GM12874 (cell line): ENCODE measurements at regions not wholly inside any gene's neighbourhood (a gene's known extent, or its start where the extent isn't known, plus 50 kb on each side); places are given as distances from the start of the nearest gene placed in this dataset.

Experiments used
- CTCF ChIP-seq: IDR thresholded peaks from 2 replicates; pipeline ENCODE4 v1.5.1; 2011; ENCODE audit warnings: low read depth, mild to moderate bottlenecking, control low read depth, low read length, moderate library complexity; ENCODE audit not compliant: insufficient read depth

- no peak for TF ChIP-seq CTCF
Observed at GRCh38 chr2:77578354-77578753, 56.2 kb upstream of the LRRTM4 start.

- TF ChIP-seq CTCF: no peak
Observed at GRCh38 chr2:77579076-77579769, 57.0 kb upstream of the LRRTM4 start.

GRCh38 chr2:77588438-77588837, 66.3 kb upstream of the LRRTM4 start:
- TF ChIP-seq CTCF: no peak

- TF ChIP-seq CTCF: no peak
Observed at GRCh38 chr2:77590298-77590917, 68.2 kb upstream of the LRRTM4 start.

GRCh38 chr2:77602771-77603170, 80.6 kb upstream of the LRRTM4 start:
- TF ChIP-seq CTCF: no peak

- no peak for TF ChIP-seq CTCF
Observed at GRCh38 chr2:77604953-77605929, 83.1 kb upstream of the LRRTM4 start.

- no peak for TF ChIP-seq CTCF
Observed at GRCh38 chr2:77608510-77608909, 86.3 kb upstream of the LRRTM4 start.
